SU-DHL-6 (cell line): ENCODE measurements at regions not wholly inside any gene's neighbourhood (a gene's known extent, or its start where the extent isn't known, plus 50 kb on each side); places are given as distances from the start of the nearest gene placed in this dataset.

Experiments
- H2AFZ ChIP-seq: fragments of 200-600 bp; sonication (generic); 2 replicates; pipeline ENCODE4 v1.6.1; 2014; ENCODE audit warnings: low read depth, mild to moderate bottlenecking, moderate library complexity, mixed read lengths, antibody characterized with exemption, low read length; ENCODE audit not compliant: severe bottlenecking
- H3F3A ChIP-seq: fragments of 200-600 bp; shearing (Covaris generic); 2 replicates; pipeline ENCODE4 v1.6.0; 2016; ENCODE audit warnings: antibody characterized with exemption, mild to moderate bottlenecking; ENCODE audit not compliant: insufficient read depth
- H3K27ac ChIP-seq: fragments of 200-600 bp; sonication (generic); 2 replicates; pipeline ENCODE4 v1.5.1; 2016; ENCODE audit warnings: low read depth, mild to moderate bottlenecking, low read length, moderate library complexity, mixed read lengths
- H3K27me3 ChIP-seq: fragments of 200-600 bp; sonication (generic), shearing (Covaris generic); 2 replicates; pipeline ENCODE4 v1.6.0; 2014; ENCODE audit warnings: mild to moderate bottlenecking, low read length
- H3K36me3 ChIP-seq: fragments of 200-600 bp; sonication (generic); 2 replicates; pipeline ENCODE4 v1.6.1; 2014; ENCODE audit warnings: mild to moderate bottlenecking, low read length, mixed read lengths
- H3K4me2 ChIP-seq: fragments of 300-600, 200-600 bp; shearing (Covaris generic), sonication (generic); 2 replicates; pipeline ENCODE4 v1.6.0; 2014; ENCODE audit warnings: low read length, low read depth, mild to moderate bottlenecking; ENCODE audit not compliant: poor library complexity, severe bottlenecking
- H3K4me3 ChIP-seq: fragments of 200-600 bp; sonication (generic); 2 replicates; pipeline ENCODE4 v1.5.1; 2014; ENCODE audit warnings: antibody characterized with exemption, low read length, mild to moderate bottlenecking, mixed read lengths; ENCODE audit not compliant: insufficient read depth, poor library complexity, severe bottlenecking
- H3K79me2 ChIP-seq: fragments of 200-600 bp; sonication (generic); 2 replicates; pipeline ENCODE4 v1.6.1; 2014; ENCODE audit warnings: mild to moderate bottlenecking, low read length, moderate library complexity; ENCODE audit not compliant: insufficient read depth
- H3K9ac ChIP-seq: fragments of 200-600 bp; sonication (generic); 2 replicates; pipeline ENCODE4 v1.7.0; 2014; ENCODE audit warnings: mild to moderate bottlenecking, low read length
- H3K9me2 ChIP-seq: fragments of 200-600 bp; sonication (generic); replicated peaks from 2 replicates; pipeline ENCODE4 v1.6.1; 2014; ENCODE audit warnings: low read length; ENCODE audit not compliant: insufficient read depth
- H3K9me3 ChIP-seq: fragments of 200-600 bp; sonication (generic); 2 replicates; pipeline ENCODE4 v1.6.1; 2014; ENCODE audit warnings: low read length, mixed read lengths; ENCODE audit not compliant: insufficient read depth
- H4K20me1 ChIP-seq: fragments of 200-600 bp; sonication (generic); 2 replicates; pipeline ENCODE4 v1.6.1; 2014; ENCODE audit warnings: low read depth, mild to moderate bottlenecking, antibody characterized with exemption, low read length, moderate library complexity, mixed read lengths
- CTCF ChIP-seq: fragments of 200-600 bp; sonication (generic); IDR thresholded peaks from one replicate; pipeline ENCODE4 v1.5.1; 2017; ENCODE audit warnings: antibody characterized with exemption, mild to moderate bottlenecking, low read length, moderate library complexity; ENCODE audit not compliant: insufficient read depth, poor library complexity, severe bottlenecking
- EZH2phosphoT487 ChIP-seq: fragments of 200-600 bp; sonication (generic), shearing (Covaris generic); conservative IDR thresholded peaks from 2 replicates; pipeline ENCODE4 v1.6.1; 2018; ENCODE audit warnings: mild to moderate bottlenecking, antibody characterized with exemption, low read length, moderate library complexity, mixed read lengths

DNA sequence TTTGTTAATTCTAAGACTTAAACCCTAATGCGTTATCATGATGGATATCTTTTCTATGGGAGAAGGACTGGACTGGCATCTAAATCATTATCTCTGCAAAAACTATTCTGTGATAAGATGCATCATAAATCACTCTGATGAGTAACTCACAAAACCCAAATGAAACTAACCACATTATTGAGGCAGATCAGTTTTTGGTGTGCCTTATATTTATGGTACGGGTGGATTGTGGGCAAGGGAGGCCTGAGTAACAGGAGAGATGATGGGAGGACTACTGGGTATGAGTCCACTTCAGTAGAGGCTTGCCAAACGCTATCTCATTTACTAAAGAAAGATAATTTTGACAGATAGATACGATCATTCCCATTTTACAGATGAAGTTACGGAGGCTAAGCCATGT lies 66.4 kb upstream of the GUCY1A1 start:
- no peaks in the 10 kb centered on the region for H3K79me2 ChIP-seq
- no peak for TF ChIP-seq CTCF
- TF ChIP-seq EZH2phosphoT487 = no peak
- no peak overlapping the region for H3K4me3 ChIP-seq
- no peak overlapping the region for H3K27ac ChIP-seq
- no peaks in the 10 kb centered on the region for H3K27me3 ChIP-seq
- no peak overlapping the region for H2AFZ ChIP-seq
- no peak overlapping the region for H3K4me2 ChIP-seq
- H3F3A ChIP-seq = no peaks in the 10 kb centered on the region
- H4K20me1 ChIP-seq = no peaks in the 10 kb centered on the region
- no peak overlapping the region for H3K9ac ChIP-seq
- no peaks in the 10 kb centered on the region for H3K9me3 ChIP-seq
- no peaks in the 10 kb centered on the region for H3K9me2 ChIP-seq
- no peaks in the 10 kb centered on the region for H3K36me3 ChIP-seq

DNA sequence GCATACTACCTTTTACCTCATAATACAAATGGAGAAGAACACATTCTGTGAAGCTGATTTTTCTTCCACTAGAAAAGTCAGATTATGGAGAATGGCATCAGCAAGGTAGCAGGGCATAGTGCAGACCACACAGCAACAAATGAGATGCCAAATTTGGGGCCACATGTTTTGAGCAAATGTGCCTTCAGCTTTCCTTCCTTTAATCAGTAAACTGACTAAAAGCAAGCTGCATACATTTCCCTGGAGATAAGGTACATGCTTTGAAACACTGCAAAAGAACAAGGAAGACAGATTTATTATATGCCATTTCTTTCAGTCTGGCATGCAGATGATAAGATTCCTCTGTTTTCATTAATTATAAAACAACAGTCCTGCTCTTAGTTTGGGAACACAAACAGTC lies 67.1 kb upstream of the GUCY1A1 start:
- no peak overlapping the region for H3K27ac ChIP-seq
- H2AFZ ChIP-seq = no peak overlapping the region
- TF ChIP-seq EZH2phosphoT487 (no peak), CTCF (no peak)
- no peak overlapping the region for H3K9ac ChIP-seq
- H3K79me2 ChIP-seq = no peaks in the 10 kb centered on the region
- no peaks in the 10 kb centered on the region for H3K9me2 ChIP-seq
- H3K36me3 ChIP-seq = no peaks in the 10 kb centered on the region
- H3K27me3 ChIP-seq = no peaks in the 10 kb centered on the region
- no peak overlapping the region for H3K4me2 ChIP-seq
- H4K20me1 ChIP-seq = no peaks in the 10 kb centered on the region
- H3K4me3 ChIP-seq = no peak overlapping the region
- no peaks in the 10 kb centered on the region for H3F3A ChIP-seq
- H3K9me3 ChIP-seq = no peaks in the 10 kb centered on the region

DNA sequence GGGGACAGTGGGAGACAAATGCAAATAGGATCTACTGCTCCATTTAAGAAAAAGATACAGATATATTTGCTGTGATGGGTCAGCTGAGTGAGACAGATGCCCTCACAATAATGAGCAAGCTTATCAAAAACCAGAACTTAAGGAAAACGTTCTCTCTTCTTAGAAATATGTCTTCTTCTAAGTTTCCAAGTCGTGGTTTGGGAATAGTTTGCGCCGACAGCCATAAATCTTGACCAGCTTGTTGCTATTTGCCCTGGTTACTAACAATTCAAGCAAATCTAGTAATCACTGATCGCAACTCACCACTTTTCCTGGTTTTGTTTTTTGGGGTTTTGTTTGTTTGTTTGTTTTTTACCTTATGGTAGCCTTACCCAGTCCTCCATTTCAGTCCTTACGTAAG lies 67.6 kb upstream of the GUCY1A1 start:
- H3F3A ChIP-seq = no peaks in the 10 kb centered on the region
- no peaks in the 10 kb centered on the region for H3K9me3 ChIP-seq
- no peaks in the 10 kb centered on the region for H4K20me1 ChIP-seq
- H3K4me3 ChIP-seq = no peak overlapping the region
- TF ChIP-seq EZH2phosphoT487 (no peak), CTCF (no peak)
- H3K36me3 ChIP-seq = no peaks in the 10 kb centered on the region
- no peak overlapping the region for H3K4me2 ChIP-seq
- no peak overlapping the region for H3K27ac ChIP-seq
- no peaks in the 10 kb centered on the region for H3K27me3 ChIP-seq
- no peak overlapping the region for H2AFZ ChIP-seq
- no peaks in the 10 kb centered on the region for H3K79me2 ChIP-seq
- no peaks in the 10 kb centered on the region for H3K9me2 ChIP-seq
- no peak overlapping the region for H3K9ac ChIP-seq
